Hematopoietic multipotent progenitor cell treated with erythropoietin and hydrocortisone succinate and interleukin-3 and kit ligand, for 6 days (in vitro differentiated cells): ENCODE measurements at regions not wholly inside any gene's neighbourhood (a gene's known extent, or its start where the extent isn't known, plus 50 kb on each side); places are given as distances from the start of the nearest gene placed in this dataset.
A peak's percentile ranks its signal among the peaks of the same experiment; 100 is the strongest.

Source experiments
- DNase-seq: peaks from one replicate; pipeline ENCODE4 v3.0.0-alpha.2; 2015

GRCh38 chr6:14645841-14646240 is 528.3 kb downstream of the CD83 start:
- no peak for DNase-seq

- no peak for DNase-seq
Measured at GRCh38 chr6:14646371-14646770, 528.8 kb downstream of the CD83 start.

GRCh38 chr6:14647357-14647756 is 529.8 kb downstream of the CD83 start:
- DNase-seq, result no peak

GRCh38 chr6:14652536-14652935 is 535.0 kb downstream of the CD83 start:
- DNase-seq, result no peak

GRCh38 chr6:14655201-14656061 is 537.9 kb downstream of the CD83 start:
- no peak for DNase-seq

GRCh38 chr6:14656078-14656521 is 538.5 kb downstream of the CD83 start:
- no peak for DNase-seq

GRCh38 chr6:14656649-14657048 is 539.1 kb downstream of the CD83 start:
- peak; percentile 27 for DNase-seq

- DNase-seq, result no peak
Measured at GRCh38 chr6:14658030-14658429, 540.5 kb downstream of the CD83 start.

- peak; percentile 72 for DNase-seq
Measured at GRCh38 chr6:14658886-14659561, 541.5 kb downstream of the CD83 start.

GRCh38 chr6:14659841-14660240 is 542.3 kb downstream of the CD83 start:
- DNase-seq, result no peak

GRCh38 chr6:14660806-14661579 is 543.4 kb downstream of the CD83 start:
- DNase-seq, result peak; percentile 22

- no peak for DNase-seq
Measured at GRCh38 chr6:14661691-14662090, 544.1 kb downstream of the CD83 start.

GRCh38 chr6:14664112-14664601 is 546.6 kb downstream of the CD83 start:
- no peak for DNase-seq

GRCh38 chr6:14664621-14665315 is 547.2 kb downstream of the CD83 start:
- no peak for DNase-seq

GRCh38 chr6:14665827-14666724 is 548.5 kb downstream of the CD83 start:
- no peak for DNase-seq

- DNase-seq, result no peak
Measured at GRCh38 chr6:14670806-14671205, 553.2 kb downstream of the CD83 start.

- DNase-seq, result no peak
Measured at GRCh38 chr6:14671261-14671681, 553.7 kb downstream of the CD83 start.

- DNase-seq, result no peak
Measured at GRCh38 chr6:14671937-14672336, 554.4 kb downstream of the CD83 start.

GRCh38 chr6:14673201-14673600 is 555.6 kb downstream of the CD83 start:
- no peak for DNase-seq

- no peak for DNase-seq
Measured at GRCh38 chr6:14674458-14674857, 556.9 kb downstream of the CD83 start.

GRCh38 chr6:14674867-14675648 is 557.5 kb downstream of the CD83 start:
- no peak for DNase-seq
